Osteoblast (primary cell): ENCODE measurements at regions not wholly inside any gene's neighbourhood (a gene's known extent, or its start where the extent isn't known, plus 50 kb on each side); places are given as distances from the start of the nearest gene placed in this dataset.

Experiments used
- DNase-seq: peaks from one replicate; pipeline ENCODE4 v3.0.0; 2011; ENCODE audit warnings: low spot score, mixed read lengths; ENCODE audit not compliant: insufficient read length; ENCODE audit errors: missing footprints
- H2AFZ ChIP-seq: 2 replicates; pipeline ENCODE4 v1.6.0; 2011; ENCODE audit warnings: mild to moderate bottlenecking, low read length
- H3K27ac ChIP-seq: 2 replicates; pipeline ENCODE4 v1.5.1; 2011; ENCODE audit warnings: mild to moderate bottlenecking, low read depth, low read length, moderate library complexity
- H3K27me3 ChIP-seq: 2 replicates; pipeline ENCODE4 v1.6.0; 2012; ENCODE audit warnings: mild to moderate bottlenecking, control low read depth, inconsistent platforms, low read length, moderate library complexity; ENCODE audit not compliant: insufficient read depth
- H3K36me3 ChIP-seq: 2 replicates; pipeline ENCODE4 v1.5.1; 2011; ENCODE audit warnings: mild to moderate bottlenecking, low read length, control low read depth, moderate library complexity; ENCODE audit not compliant: insufficient read depth
- H3K4me1 ChIP-seq: 2 replicates; pipeline ENCODE4 v1.5.1; 2011; ENCODE audit warnings: mild to moderate bottlenecking, low read length, control low read depth, moderate library complexity; ENCODE audit not compliant: insufficient read depth
- H3K4me2 ChIP-seq: 2 replicates; pipeline ENCODE4 v1.6.0; 2011; ENCODE audit warnings: mild to moderate bottlenecking, low read length; ENCODE audit not compliant: insufficient read depth
- H3K4me3 ChIP-seq: fragments of 200-600 bp; sonication (generic); 3 replicates; pipeline ENCODE4 v1.5.1; 2012; ENCODE audit warnings: mild to moderate bottlenecking, low read length, inconsistent platforms; ENCODE audit not compliant: insufficient read depth
- H3K79me2 ChIP-seq: 2 replicates; pipeline ENCODE4 v1.6.0; 2012; ENCODE audit warnings: mild to moderate bottlenecking, low read length, control low read depth, inconsistent platforms; ENCODE audit not compliant: insufficient read depth
- H3K9me3 ChIP-seq: 2 replicates; pipeline ENCODE4 v1.5.1; 2011; ENCODE audit warnings: low read depth, low read length, control low read depth
- H4K20me1 ChIP-seq: 2 replicates; pipeline ENCODE4 v1.6.0; 2012; ENCODE audit warnings: mild to moderate bottlenecking, low read length, control low read depth; ENCODE audit not compliant: insufficient read depth
- TF ChIP-seq, protein P1 (sequence below): IDR thresholded peaks from 2 replicates; pipeline ENCODE4 v1.5.1; 2011; ENCODE audit warnings: mild to moderate bottlenecking, low read depth, low read length, moderate library complexity; ENCODE audit errors: extremely low read depth

DNA sequence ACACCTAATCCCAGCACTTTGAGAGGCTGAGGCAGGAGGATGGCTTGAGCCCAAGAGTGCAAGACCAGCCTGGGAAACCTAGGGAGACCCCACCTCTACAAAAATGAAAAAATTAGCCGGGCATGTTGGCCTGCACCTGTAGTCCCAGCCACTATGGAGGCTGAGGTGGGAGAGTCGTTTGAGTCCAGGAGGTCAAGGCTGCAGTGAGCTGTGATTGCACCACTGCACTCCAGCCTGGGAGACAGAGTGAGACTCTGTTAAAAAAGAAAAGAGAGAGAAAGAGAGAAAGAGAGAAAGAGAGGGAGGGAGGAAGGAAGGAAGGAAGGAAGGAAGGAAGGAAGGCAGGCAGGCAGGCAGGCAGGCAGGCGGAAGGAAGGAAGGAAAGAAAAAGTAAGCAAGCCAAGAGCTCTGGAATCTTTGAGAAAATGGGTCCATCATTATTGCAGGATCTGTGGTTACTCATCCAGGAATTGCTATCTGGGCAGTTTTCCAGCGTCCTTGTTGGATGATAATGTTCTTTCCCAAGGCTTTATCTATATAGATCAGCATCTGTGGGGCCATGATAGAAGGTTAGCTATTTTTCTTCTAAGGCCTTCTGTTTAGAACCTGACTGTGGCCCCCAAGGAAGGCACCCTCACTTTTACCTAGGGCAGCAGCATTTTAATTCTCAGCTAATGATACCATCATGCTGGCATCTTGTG, 533.2 kb upstream of the CDH5 start:
- DNase-seq, result peak; percentile 69
- Histone ChIP-seq H3K9me3 (no peaks in the 10 kb centered on the region), H3K36me3 (no peaks in the 10 kb centered on the region), H3K4me1 (no peaks in the 10 kb centered on the region), H2AFZ (no peak overlapping the region), H3K4me2 (no peak overlapping the region), H3K79me2 (no peaks in the 10 kb centered on the region), H3K27ac (no peak overlapping the region), H4K20me1 (no peaks in the 10 kb centered on the region), H3K27me3 (peaks cover 7% of the 10 kb centered on the region), H3K4me3 (no peak overlapping the region)
- TF ChIP-seq, protein P1, sequence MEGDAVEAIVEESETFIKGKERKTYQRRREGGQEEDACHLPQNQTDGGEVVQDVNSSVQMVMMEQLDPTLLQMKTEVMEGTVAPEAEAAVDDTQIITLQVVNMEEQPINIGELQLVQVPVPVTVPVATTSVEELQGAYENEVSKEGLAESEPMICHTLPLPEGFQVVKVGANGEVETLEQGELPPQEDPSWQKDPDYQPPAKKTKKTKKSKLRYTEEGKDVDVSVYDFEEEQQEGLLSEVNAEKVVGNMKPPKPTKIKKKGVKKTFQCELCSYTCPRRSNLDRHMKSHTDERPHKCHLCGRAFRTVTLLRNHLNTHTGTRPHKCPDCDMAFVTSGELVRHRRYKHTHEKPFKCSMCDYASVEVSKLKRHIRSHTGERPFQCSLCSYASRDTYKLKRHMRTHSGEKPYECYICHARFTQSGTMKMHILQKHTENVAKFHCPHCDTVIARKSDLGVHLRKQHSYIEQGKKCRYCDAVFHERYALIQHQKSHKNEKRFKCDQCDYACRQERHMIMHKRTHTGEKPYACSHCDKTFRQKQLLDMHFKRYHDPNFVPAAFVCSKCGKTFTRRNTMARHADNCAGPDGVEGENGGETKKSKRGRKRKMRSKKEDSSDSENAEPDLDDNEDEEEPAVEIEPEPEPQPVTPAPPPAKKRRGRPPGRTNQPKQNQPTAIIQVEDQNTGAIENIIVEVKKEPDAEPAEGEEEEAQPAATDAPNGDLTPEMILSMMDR, result no peak

DNA sequence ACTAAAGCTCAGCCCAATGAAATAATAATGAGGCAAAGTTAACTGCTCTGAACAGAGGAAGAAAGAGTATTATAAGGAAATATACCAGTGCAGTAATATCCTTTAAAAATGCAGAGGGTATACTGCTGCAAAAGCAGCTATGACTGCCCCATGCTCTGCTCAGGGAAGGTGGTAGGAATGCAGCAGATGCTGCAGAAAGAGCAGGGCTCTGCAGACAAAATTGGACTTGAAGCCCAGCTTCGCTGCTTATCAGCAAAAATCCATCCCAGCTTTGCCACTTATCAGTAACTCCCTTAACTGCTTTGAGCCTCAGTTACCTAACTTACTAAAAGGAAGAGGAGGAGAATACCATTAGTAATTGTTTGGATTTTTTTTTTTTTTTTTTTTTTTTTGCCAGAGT, 533.8 kb upstream of the CDH5 start:
- TF ChIP-seq, protein P1, result no peak
- Histone ChIP-seq H3K27ac (no peak overlapping the region), H3K9me3 (no peaks in the 10 kb centered on the region), H3K27me3 (peaks cover 3% of the 10 kb centered on the region), H3K36me3 (no peaks in the 10 kb centered on the region), H3K4me1 (no peaks in the 10 kb centered on the region), H4K20me1 (no peaks in the 10 kb centered on the region), H3K4me3 (no peak overlapping the region), H3K79me2 (no peaks in the 10 kb centered on the region), H2AFZ (no peak overlapping the region), H3K4me2 (no peak overlapping the region)
- no peak for DNase-seq

DNA sequence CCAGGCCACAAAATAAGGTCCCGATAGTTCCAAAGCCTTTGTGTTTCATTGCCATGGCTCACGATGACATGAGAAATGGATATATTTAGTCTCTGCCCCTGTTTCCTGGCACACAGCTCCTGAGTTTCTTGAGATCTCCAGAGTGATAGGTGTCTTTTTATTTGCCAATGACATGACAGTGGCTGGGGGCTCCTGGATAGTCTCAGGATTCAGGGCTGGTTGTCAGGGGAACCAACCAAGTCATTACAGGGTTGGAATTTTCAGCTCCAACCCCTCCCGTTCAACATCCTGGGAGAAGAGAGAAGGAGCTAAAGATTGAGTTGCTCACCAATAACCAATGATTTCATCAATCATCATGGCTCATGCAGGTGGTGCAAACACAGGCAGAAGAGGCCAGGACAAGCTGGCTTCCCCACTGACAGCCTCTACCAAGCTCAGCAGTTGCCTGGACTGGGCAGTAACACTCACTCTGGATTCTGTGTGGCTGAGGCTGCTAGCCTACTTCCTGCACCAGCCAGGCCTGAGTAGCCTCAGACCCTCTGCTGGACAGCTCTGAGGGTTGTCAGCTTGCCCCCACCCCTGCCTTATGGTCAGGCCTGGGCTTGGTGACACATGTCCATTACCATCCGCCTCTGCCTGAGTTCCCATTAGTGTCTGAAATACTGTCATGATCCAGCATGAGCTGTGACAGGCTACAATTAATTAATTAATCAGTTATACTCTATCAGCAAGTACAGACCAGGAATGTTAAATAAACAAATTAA, 534.4 kb upstream of the CDH5 start:
- no peak overlapping the region for H3K4me2 ChIP-seq
- H2AFZ ChIP-seq, result no peak overlapping the region
- no peak overlapping the region for H3K27ac ChIP-seq
- H4K20me1 ChIP-seq, result no peaks in the 10 kb centered on the region
- no peaks in the 10 kb centered on the region for H3K36me3 ChIP-seq
- H3K4me1 ChIP-seq, result no peaks in the 10 kb centered on the region
- H3K9me3 ChIP-seq, result no peaks in the 10 kb centered on the region
- no peak for DNase-seq
- H3K4me3 ChIP-seq, result no peak overlapping the region
- H3K27me3 ChIP-seq, result peaks cover 3% of the 10 kb centered on the region
- no peaks in the 10 kb centered on the region for H3K79me2 ChIP-seq
- TF ChIP-seq, protein P1, result no peak

DNA sequence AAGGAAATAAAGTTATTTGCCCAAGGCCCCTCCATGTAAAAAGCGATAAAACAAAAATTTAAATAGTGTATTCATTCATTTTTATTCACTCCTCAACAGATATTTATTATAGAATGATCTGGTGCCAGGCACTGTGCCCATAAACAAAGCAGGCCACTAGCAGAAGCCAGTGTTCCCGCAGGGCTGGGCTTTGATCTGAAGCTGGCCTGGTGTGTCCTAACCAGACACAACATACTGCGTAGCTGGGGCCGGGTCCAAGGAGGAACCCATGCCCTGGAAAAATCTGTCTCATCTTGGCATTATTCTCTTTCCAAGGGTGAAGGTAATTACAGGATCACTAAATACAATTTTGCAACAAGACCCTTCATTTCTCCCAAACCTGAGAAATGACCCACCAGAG, 537.4 kb upstream of the CDH5 start:
- TF ChIP-seq, protein P1, result no peak
- H3K27ac ChIP-seq, result no peak overlapping the region
- H3K4me1 ChIP-seq, result no peaks in the 10 kb centered on the region
- H4K20me1 ChIP-seq, result no peaks in the 10 kb centered on the region
- DNase-seq, result no peak
- no peaks in the 10 kb centered on the region for H3K9me3 ChIP-seq
- H2AFZ ChIP-seq, result no peak overlapping the region
- H3K4me3 ChIP-seq, result no peak overlapping the region
- no peaks in the 10 kb centered on the region for H3K79me2 ChIP-seq
- no peak overlapping the region for H3K4me2 ChIP-seq
- no peaks in the 10 kb centered on the region for H3K36me3 ChIP-seq
- peaks cover 3% of the 10 kb centered on the region for H3K27me3 ChIP-seq
